ENCODE measurements at regions not wholly inside any gene's neighbourhood (a gene's known extent, or its start where the extent isn't known, plus 50 kb on each side); places are given as distances from the start of the nearest gene placed in this dataset.
"Not testable (repeated sequence)": the region's sequence is repeated elsewhere in the genome, so short reads cannot be mapped to it uniquely, and the experiment has no call there.

DNA sequence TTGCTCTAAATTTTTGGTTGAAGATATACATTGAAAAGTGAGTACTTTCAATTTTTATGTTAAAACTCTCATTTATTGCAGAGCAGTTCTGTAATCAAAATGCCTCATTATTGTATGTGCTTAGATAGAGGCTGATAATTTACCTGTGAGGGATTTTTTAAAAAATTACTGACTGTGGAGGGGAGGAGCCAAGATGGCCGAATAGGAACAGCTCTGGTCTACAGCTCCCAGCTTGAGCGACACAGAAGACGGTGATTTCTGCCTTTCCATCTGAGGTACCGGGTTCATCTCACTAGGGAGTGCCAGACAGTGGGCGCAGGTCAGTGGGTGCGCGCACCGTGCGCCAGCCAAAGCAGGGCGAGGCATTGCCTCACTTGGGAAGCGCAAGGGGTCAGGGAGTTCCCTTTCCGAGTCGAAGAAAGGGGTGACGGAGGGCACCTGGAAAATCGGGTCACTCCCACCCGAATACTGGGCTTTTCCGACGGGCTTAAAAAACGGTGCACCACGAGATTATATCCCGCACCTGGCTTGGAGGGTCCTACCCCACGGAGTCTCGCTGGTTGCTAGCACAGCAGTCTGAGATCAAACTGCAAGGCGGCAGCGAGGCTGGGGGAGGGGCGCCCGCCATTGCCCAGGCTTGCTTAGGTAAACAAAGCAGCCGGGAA, 89.4 kb downstream of the DDX11 start:
- not testable (repeated sequence) for DNase-seq (ENCODE audit: low spot score)

DNA sequence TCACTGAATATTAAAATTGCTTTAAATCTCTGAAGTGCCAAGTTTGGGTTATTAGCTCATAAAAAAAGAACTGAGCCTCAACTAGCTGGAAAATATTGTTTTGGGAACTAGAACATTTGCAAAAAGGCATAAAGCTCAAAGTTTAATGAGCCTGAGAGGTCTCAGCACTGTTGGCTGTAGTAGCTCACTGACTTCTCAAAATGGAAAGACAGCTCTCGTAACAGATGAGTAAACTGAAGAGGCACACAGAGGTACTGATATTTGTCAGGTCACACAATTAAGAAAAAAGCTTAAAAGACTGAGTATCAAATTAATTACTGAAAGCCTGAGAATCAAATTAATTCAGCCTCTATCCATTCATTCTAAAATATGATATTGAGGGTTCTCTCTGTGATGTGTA, 100.6 kb downstream of the DDX11 start:
- DNase-seq (ENCODE audit: low spot score), result not testable (repeated sequence)

DNA sequence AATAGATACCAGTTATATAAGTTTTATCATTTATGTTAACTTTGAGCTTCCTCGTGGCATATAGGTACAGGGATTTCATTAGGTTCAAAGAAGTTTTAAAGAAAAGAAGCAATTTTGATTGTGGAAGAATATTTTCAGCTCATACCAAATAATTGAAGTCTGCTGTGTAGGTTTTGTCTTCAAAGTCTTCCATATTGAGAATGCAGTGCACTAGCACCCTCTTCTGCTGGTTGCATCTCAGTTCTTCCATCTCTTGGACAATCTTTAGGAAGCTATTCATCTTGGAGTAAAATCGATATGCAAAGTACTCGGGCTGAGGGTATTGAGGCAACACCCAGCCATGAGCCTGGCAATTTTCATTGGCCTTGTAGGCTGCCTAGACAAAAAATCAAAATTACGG, 103.9 kb downstream of the DDX11 start:
- not testable (repeated sequence) for DNase-seq (ENCODE audit: low spot score)

DNA sequence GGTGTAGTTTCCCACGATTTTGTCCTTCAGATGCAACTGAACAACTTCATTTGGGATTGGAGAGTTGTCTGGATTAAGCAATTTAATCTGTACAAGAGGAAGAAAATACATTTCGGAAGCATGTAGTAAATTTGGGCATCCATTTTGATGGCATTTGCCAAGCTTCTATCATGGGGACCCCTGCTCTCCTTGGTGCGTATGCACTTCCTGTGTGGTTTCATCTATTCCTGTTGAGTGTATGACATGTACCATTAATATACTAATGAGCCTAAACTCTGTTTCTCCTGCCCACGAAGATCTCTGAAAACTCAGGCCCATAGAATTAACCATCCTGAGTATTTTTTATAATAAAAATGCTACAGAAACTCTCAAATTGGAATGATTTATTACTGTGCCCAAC, 105.2 kb downstream of the DDX11 start:
- not testable (repeated sequence) for DNase-seq (ENCODE audit: low spot score)

DNA sequence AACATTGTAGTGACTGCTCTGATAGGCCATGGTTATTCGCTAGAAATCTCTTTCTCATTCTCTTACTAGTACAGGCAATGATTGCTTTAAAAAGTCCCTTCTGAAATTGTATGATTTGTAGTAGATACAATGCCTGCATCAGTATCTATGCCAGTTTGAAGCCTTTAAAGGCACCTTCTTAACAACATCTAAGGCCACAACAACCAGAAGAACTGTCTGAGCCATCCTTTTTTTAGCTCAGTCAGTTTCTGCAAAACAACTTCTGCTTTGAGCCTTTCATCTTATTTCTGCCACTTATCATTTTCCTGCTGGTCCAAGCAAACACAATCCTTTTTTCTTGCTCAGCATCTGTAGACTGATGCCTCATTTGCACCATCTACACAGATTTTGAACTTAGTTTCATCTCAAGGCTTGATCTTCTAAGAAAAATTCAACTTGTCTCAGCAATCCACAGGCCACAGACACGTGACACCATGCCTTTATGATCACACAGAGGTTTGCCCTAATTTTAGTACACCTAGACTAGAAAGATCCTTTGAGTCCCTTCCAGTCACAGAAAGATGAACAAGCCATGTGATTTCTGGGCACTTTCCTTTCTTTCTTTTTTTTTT, 106.1 kb downstream of the DDX11 start:
- DNase-seq (ENCODE audit: low spot score), result not testable (repeated sequence)

DNA sequence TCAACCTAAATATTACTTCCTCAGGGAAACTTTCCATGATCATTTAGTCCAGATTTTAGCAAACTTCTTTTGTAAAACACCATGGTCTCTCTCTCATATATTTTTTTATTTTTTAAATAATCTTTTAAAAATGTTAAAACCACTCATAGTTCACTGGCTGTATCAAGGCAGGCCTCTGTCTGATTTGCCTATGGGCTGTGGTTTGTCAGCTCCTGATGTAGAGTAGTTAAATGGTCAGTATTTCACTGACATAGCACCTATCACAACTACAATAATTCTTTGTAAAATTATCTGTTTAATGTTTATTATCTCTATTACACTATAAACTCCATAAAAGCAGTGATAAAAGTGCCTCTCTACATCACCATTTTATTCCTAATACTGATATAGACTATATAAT, 108.9 kb downstream of the DDX11 start:
- DNase-seq (ENCODE audit: low spot score), result not testable (repeated sequence)

DNA sequence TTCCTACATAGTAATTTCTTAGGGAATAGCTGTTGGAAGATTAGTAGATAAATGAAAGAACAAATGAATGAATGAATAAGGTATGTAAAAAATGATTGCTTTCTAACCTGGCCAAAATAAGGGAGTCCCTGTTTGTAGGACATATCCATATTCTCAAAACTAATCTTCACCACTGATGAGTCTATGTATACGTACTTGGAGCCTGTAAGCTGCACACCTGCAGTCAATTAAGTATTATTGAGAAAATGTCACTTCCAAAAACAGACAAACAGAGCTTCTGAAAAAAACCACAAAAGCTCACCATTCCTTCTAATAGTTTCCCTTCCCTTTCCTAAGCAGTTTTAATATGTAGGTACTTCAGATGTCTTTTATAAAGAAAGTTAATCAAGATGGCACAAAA, 109.4 kb downstream of the DDX11 start:
- not testable (repeated sequence) for DNase-seq (ENCODE audit: low spot score)

DNA sequence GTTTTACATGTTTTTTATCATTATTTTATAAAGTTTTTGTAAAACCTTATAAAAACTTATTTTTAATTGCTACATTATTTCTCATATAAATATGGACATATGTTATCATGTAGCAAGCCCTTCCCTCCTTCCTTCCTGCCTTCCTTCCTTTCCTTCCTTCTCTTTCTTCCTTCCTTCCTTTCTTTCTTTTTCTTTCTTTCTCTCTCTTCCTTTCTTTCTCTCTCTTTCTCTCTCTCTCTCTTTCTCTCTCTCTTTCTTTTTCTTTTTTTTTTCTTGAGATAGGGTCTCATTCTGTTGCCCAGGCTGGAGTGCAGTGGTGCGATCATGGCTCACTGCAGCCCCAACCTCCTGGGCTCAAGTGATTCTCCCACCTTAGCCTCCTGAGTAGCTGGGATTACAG, 110.2 kb downstream of the DDX11 start:
- not testable (repeated sequence) for DNase-seq (ENCODE audit: low spot score)

DNA sequence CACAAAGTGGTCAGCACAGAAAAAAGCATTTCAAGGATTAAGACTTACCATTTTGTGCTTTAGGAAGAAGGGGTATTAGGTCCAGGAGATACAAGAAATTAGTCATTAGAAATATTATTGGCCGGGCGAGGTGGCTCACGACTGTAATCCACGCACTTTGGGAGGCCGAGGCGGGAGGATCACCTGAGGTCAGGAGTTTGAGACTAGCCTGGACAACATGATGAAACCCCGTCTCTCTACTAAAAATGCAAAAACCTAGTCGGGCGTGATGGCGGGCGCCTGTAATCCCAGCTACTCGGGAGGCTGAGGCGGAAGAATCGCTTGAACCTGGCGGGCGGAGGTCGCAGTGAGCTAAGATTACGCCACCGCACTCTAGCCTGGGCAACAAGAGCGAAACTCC, 111.0 kb downstream of the DDX11 start:
- not testable (repeated sequence) for DNase-seq (ENCODE audit: low spot score)

DNA sequence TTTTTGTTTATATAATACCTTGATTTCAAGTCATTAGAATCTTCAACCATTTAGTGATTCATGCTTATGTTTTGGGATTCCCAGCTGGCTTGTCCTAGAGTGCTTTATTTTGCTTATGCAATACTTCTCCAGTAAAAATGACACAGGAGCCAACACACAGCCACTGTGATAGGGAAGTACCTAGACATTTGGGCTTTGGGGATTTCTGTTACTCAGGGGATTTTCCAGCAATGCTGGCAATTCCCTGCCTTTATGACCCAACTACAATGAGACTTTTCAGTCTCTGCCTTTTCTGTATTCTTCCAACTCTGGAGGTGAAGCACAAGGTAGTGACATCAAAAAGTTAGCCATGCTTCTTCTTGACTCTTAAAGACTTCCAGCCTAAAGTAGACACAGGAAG, 119.0 kb downstream of the DDX11 start:
- DNase-seq (ENCODE audit: low spot score), result not testable (repeated sequence)

DNA sequence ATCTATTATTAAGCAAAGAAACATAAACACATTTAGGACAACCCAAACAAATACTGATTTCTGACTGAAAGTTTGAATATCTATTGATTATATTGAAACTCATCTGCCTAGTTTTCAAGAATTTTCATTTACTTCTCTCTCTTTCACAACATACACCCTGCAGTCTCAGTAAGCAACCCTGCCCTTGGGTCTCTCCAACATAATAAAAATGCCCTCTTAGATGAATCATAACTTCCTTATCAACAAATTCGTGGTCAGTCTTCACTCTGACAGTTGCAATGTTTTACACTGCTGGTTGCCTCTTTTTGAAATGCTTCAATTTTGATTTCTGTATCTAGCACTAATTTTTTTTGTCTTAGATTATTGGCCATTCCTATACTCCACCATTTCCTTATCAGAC, 122.0 kb downstream of the DDX11 start:
- not testable (repeated sequence) for DNase-seq (ENCODE audit: low spot score)

DNA sequence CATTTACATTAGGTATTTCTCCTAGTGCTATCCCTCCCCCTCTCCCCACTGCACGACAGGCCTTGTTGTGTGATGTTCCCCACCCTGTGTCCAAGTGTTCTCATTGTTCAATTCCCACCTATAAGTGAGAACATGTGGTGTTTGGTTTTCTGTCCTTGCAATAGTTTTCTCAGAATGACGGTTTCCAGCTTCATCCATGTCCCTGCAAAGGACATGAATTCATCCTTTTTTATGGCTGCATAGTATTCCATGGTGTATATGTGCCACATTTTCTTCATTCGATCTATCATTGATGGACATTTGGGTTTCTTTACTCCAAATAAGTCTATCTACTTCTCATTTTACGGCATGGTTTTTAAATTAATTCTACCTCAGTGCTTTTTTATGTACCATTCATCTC, 125.8 kb downstream of the DDX11 start:
- not testable (repeated sequence) for DNase-seq (ENCODE audit: low spot score)

DNA sequence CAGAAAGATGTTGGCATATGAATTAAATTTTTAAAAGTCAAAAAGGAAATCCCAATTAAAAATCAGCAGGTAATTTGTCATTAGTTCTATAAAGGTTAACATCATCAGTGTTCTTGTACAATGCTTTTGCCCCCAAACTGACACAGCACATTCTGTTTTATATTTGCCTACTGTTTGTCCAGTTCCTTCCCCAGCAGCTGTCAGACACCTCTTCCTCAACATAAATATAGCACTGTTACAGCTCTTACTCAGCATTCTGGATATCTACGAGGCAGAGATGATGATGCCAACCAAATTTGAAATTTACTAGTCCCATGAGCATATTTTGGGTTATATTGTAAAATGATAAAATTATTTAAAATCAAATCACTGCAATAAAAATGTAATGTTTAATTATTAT, 124.6 kb downstream of the SINHCAF start:
- DNase-seq (ENCODE audit: low spot score), result no peak

DNA sequence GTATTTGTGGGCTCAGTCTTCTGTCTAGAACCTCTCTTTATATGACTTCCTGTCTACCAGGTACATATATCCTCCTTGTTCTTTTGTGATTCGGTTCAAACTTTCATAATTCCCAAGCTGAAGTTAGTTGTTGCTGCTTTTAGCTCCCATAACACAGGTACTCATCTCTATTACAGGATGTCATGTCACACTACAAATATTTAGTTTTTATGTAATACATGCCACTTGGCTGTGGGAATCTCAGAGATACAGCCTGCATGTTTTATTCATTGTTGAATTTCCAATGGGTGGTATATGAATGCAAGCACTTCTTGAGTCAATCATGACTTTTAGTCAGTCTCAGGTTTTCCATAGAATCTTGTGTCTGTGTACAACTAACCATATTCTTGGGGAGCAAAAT, 122.7 kb downstream of the SINHCAF start:
- DNase-seq (ENCODE audit: low spot score), result no peak

DNA sequence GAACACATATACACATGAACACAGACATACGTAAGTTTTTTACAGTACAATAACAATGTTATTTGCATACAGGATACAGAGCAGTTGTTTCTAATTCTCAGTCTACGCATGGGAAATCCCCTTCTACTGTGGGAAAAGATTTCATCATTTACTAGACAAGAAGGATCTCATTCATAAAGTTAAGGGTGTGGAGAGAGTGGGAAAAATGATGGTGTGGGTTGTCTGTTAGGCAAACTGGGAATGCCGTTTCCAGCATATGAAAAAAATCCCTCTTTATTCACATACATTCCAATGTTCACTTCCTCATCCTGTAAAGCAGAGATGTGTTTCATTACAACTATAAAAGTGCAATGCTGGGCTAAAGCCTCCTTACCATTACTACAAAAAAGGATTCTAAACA, 120.9 kb downstream of the SINHCAF start:
- no peak for DNase-seq (ENCODE audit: low spot score)

DNA sequence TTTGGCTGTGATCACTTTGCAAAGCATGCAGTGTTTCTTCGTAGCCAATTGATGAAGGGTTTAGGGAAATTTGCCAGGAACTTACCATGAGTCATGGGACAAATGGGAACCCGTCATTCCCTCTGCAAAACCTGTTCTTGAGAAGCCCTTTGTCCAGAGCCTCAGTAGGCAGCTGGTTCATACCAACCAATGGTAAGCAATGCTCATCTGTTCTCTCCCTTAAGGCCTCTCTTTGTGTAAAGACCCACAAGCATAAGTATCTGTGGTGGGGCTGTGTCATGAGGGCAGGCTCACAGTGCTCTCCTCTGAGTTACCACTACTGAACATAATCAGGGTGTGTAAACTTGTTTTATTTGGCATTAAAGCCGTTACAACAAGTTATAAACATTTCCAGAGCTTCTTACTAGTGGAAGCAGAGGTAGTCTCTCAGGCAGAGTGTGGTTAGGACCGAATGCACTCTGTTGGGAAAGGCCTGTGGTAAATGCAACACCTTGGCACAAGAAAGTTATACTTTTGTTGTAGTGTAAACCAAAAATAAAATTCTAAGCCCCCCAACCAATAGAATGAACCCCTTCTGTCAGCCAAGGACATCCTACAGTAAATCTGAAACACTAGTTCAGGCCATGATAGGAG, 119.8 kb downstream of the SINHCAF start:
- DNase-seq (ENCODE audit: low spot score), result no peak

DNA sequence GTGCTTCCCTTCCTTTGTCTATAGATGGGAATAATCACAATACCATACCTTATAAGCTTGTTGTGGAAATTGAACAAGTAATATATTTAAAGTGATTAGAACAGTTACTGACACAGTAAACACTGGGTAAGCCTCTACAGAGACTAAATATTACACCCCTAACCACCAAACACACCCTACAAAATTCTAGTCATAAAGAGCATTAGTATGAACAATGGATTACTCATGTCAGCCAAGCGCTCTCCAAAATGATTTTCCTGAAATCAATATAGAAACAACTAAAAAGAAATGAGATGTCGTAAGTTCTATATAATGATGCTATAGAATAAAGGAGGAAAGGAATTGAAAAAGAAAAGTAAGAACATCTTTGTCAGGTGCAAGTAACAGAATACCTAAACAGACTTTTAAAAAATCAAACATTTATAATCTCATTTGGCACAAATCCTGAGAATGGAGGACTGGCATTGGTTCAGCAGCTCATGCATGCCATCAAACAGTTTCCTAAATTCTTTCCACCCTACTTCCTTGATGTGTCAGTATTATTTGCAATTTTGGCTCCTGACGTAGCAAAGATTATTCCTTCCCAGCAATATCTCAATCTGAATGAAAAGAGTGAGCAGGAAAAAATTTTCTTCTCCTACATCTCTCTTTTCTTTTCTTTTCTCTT, 118.0 kb downstream of the SINHCAF start:
- no peak for DNase-seq (ENCODE audit: low spot score)

DNA sequence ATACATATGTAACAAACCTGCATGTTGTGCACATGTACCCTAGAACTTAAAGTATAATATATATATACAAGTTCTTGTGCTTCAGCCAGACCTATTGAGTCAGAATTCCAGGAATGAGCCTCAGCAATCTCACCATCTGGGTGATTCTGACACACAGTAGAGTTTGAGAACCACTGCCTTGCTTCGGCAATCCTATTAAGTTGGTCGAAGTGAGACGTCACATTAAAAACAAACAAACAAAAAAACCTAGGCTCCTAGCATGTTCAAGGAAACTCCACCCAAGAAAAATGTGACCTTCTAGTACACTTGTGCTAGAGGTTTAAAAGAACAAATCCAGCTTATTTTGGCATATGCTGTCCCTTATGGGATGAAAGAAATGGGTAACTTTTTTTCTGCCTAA, 115.8 kb downstream of the SINHCAF start:
- no peak for DNase-seq (ENCODE audit: low spot score)

DNA sequence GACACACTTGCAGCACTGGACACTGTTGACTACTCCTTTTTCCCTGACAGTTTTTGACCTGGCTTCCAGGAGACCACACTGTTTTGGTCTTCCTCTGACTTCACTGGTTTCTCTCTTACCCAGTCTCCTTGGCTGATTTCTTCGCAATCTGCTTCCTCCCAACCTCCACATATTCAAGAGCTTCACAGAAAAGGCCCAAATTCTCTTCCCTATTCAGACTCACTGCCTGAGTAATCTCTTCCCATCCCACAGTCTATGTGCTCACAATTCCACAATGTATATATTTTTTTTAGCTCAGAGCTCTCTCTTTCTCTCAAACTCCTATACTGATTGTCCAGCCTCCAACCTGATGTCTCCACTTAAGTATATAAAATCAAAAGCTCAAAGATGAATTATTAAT, 115.4 kb downstream of the SINHCAF start:
- DNase-seq (ENCODE audit: low spot score), result no peak

DNA sequence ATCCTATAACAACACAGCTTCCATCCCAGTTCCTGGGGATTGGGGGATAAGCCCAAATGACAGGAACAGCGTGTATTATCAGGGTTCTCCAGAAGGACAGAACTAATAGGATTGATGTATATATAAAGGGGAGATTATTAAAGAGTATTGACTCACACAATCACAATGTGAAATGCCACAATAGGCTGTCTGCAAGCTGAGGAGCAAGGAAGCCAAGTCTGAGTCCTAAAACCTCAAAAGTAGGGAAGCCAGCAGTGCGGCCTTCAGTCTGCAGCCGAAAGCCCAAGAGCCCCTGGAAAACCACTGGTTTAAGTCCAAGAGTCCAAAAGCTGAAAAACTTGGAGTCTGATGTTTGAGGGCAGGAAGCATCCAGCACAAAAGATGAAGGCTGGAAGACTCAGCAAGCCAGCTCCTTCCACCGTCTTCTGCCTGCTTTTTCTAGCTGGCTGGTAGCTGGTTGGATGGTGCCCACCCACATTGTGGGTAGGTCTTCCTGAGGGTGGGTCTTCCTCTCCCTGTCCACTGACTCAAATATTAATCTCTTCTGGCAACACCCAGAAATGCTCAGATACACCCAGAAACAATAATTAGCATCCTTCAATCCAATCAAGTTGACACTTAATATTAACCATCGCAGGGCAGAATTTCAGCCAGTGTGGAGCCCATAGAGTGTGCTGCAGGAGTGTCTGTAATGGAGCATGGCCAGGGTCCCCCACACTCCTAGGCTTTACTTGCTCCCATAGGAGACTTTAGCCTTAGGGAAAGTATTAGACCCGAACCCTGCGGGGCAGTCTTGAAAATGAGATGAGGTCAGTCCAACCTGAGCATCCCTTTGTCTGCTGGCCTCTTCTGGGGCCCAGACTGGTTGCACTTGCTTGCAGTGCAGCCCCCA, 111.1 kb downstream of the SINHCAF start:
- no peak for DNase-seq (ENCODE audit: low spot score)

DNA sequence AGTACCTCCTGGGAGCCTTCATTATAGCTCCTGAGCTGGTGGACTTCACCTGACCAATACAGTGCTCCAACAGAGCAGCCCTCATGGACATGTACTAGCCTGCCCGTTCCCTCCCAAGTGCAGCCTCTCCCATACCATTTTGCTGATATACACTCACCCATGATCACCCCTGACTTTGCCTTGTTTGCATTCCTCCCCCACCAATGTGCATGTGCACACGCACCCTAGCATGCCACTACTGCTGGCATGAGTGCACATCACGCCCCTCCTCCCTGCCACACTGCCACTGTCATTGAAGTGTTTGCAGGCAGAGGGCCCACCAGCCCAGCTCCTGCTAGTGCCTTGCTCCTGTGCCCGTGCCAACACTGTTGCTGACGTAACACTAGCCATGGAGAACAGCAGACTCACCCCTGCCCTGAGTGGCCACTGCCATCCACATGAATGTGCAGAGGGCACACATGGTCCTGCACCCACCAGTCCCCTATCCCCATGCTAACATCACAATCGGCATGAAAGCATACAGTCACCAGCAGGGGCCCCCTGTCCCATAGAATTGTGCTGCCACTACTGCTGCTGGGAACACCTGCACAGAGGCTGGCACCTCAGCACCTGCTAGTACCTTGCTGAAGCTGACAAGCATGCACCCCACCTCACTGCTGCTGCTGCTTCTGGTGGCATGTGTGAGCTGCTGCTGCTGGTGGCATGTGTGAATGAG, 110.3 kb downstream of the SINHCAF start:
- DNase-seq (ENCODE audit: low spot score), result no peak

Data from ecto neural progenitor cell (in vitro differentiated cells).